H54 (cell line): ENCODE measurements at regions not wholly inside any gene's neighbourhood (a gene's known extent, or its start where the extent isn't known, plus 50 kb on each side); places are given as distances from the start of the nearest gene placed in this dataset.

ENCODE experiments used
- DNase-seq: peaks from one replicate; pipeline ENCODE4 v3.0.0; 2011; ENCODE audit warnings: low spot score, mixed read lengths; ENCODE audit not compliant: insufficient read length
- FAIRE-seq: peaks from 3 replicates; lab custom pipeline; 2011; peaks lifted over from hg19 to GRCh38; lab: Jason Lieb, UNC
- POLR2A ChIP-seq: IDR thresholded peaks from 2 replicates; pipeline ENCODE4 v1.6.1; 2011; ENCODE audit warnings: low read depth, mild to moderate bottlenecking, low read length

DNA sequence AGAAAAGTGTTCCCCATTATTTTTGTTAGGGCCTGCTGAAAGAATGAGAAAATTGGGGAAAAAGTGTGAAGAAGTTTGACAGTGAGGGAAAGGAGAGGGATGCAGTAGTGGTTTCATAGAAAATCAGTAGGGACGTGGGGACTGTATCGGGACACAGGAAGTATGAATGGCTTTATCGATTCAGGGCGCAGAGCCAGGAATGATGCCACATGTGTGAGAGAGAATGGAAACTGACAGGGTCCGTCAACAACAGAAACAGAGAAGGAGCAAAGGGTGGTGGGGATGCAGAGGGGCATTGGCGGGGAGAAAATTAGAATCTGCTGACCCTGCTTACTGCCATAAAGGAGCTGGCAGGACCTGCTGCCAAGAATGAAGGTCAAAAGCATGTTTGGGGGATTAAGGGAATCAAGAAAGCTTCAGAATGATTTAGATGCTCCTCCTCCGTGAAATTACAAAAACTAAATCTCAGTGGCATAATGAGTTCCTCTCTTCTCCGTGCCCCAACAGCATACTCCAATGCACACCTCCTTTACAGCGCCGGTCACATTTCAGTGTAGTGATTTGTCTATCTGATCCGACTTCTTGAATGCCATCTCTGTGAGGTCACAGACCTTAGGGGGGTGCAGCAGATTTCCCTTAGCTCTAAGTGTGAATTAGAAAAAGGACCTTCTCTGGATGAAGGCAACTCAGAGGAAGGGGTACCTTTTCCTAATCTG lies 92.6 kb downstream of the EMP1 start:
- FAIRE-seq = no peak
- no peak for TF ChIP-seq POLR2A
- DNase-seq = no peak

DNA sequence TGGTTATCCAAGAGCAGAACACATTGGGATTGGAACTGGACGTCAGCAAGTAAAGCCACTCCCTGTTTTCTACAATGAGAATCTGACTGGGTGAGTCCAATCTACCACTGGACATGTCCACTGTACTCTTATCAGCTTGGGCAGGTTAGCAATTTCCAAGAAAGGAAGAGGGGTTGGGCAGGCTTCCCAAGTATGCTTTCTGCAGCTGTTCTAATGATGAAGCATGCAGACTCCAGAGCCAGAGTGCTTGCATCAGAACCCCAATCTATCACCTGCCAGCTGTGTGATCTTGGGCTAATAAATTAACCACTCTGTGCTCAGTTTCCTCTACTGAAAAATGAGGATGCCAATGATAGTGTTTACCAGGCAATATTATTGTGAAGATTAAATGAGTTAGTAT lies 92.0 kb downstream of the EMP1 start:
- DNase-seq = no peak
- no peak for FAIRE-seq
- no peak for TF ChIP-seq POLR2A

DNA sequence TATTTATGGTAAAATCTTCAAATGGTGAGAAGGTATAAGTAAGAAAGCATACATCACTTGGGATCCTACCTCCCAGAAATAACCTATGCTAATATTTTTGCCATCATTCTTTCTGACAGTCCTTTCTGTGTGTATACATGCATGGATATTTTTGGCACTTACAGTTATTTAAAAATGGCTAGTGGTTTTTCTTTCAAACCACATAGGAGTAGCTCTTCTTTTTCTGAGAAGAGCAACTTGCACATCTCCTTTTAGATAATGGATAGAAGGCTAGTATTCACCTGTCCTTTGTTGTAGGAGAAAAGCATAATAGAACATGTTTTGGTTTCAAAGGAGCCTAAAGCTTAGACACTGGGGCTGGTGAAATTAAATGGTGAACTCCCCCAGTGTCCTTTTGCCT lies 87.3 kb downstream of the EMP1 start:
- DNase-seq (no peak), FAIRE-seq (no peak)
- TF ChIP-seq POLR2A = no peak

DNA sequence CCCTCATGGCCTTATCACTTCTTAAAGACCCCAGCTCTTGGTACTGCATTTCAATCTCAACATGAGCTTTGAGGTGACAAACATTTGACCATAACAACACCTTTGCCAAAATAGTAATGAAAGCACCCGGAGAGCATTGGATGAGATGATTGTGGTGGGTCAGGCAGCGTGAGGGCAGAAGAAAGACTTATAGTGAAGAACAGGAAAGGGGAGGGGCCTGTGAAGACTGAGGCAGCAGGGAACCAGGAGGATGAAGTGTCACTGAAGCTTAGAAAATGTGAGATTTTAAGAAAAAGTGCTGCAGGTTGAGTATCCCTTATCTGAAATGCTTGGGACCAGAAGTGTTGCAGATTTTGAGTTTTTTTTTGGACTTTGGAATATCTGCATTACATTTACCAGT lies 86.3 kb downstream of the EMP1 start:
- DNase-seq = no peak
- TF ChIP-seq POLR2A = no peak
- no peak for FAIRE-seq

DNA sequence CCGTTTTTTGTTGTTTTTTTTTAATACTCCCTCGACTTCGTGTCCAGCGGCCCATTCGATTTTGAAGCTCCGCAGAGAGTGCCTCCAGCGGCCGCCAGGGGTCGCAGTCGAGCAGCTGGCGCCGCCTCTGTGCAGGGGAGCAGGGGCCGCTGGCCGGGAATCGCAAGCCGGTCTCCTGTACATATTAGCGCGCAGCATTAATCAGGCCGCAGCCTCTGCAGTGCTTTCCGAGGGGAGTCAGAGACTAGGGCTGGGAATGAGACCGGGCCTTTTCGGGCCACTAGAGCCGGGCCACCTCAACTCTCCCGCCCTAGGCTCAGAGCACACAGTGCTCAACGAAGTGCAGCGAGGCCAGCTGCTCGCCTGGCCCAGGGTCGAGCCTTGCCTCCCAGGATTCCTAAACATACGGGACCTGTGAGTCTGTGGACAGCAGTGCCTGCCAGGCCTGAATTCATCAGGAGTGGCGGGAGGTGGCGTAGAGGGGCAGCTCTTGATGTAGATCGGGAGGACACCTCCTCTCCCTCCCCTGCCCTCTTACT lies 81.8 kb downstream of the EMP1 start:
- FAIRE-seq = no peak
- DNase-seq = peak; percentile 55

DNA sequence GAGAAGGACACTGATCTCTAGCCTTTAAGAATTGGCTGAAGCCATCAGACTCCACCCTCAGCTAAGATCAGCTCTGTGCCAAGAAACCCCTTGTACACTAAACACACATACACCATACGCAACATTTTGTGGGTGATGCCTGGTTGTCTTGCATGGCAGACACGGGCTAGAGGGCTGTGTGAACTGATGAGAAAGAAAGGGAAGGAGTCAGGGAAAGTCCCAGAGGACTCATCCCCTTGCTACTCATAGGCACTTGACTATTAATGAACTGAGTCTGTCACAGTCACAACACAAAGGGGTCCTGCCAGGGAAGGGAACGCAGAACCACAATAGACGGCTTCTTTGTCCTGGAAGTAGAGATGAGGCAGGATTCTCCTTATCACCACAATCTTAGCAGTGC lies 80.8 kb downstream of the EMP1 start:
- no peak for TF ChIP-seq POLR2A
- no peak for FAIRE-seq
- no peak for DNase-seq

More for the DNA sequence above, 81.8 kb downstream of the EMP1 start:
- no peak for TF ChIP-seq POLR2A

DNA sequence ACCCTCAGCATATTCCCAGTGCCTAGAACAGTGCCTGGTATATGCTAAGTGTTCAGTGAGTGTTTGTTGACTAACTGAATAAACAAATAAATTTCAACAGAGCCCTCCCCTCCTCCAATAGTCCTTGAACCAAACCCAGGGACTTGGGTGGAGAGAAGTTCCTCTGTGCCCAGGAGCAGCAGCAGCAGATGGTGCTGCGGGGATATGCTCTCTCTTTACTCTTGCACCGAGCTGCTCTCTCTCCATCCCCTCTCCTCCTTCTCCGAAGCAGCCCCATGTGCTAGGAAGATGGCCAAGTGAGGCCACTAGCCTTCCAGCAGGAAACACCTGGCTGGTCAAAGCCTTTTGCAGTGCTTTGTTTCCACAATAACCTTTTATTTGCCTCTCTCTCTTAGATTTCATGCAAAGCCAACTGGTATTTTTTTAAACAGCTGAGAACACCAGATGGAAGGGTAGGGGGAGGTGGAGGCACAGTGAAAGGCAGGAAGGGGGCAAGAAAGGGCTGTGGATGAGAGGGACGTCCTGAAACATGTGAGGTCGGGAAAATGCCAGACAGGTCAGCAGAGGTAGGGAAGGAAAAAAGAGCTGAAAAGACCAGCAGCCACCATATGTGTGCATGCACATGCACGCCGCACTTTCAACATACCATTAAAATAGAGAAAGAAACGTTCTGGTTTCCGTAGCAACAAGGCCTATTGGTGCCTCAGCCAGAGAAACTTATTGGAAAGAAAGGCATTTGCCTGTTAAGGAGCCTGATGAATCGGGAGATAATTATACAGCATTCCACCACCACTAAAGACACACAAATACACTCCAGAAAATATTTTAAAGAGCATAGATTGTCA lies 78.9 kb downstream of the EMP1 start:
- DNase-seq (no peak), FAIRE-seq (no peak)
- TF ChIP-seq POLR2A = no peak

DNA sequence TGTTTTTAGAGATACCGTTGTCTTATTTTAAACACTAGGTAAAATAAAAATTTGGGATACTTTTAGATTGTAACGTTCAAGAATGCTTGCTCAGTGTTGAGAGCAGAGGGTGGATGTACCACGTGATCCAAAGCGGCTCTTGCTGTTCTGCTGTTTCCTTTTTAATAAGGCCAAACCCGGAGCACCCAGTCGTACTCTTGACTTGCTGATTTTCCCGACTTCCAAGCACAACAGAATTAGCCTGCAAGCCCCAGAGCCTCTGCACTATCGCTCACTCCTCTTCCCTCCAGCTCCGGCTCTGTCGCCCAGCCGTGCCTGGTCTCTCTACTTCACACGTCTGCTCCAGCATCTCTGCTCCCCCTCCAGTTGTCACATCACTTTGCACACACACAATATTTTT lies 77.3 kb downstream of the EMP1 start:
- DNase-seq = no peak
- TF ChIP-seq POLR2A = no peak
- FAIRE-seq = no peak

DNA sequence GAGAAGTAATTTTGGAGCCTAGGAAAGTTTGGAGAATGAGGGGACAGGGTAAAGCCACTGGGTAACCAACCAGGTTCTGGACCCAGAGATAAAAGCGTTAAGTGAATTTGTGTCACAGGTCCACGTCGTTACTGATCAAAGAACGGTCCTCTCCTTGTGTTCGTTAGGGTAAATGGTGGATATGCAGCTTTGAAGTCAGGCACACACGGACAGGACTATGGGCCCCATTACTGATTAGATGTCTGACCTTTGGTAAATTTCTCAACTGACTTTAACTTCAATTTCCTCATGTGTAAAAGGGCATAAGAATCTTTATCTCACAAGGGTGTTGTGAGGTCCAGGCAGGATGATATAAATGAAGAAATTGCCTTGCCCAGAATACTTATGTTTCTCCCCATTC lies 76.6 kb downstream of the EMP1 start:
- FAIRE-seq (no peak), DNase-seq (no peak)
- no peak for TF ChIP-seq POLR2A

DNA sequence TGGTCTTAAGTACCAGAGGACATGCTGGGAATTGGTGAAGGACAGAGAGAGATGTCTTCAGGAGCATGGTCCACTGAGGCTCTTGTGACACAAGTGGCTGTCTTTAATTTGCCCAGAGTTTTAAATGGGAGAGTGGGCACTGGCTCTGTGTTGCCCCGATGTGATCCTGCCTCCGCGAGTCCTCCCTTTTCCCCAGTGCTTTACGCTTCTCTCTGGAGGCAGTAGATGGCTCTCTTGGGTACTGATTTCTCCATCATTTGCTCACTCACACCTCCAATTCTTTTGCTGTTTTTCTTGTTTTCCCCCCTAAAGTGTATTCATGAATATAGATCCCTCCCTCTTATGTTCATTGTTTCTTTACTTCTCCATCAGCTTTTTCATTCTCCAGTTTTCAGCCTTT lies 74.3 kb downstream of the EMP1 start:
- DNase-seq (no peak), FAIRE-seq (no peak)
- no peak for TF ChIP-seq POLR2A
